Small intestine (tissue), 7 donors: ENCODE measurements at regions not wholly inside any gene's neighbourhood (a gene's known extent, or its start where the extent isn't known, plus 50 kb on each side); places are given as distances from the start of the nearest gene placed in this dataset.
"Not testable (repeated sequence)": the region's sequence is repeated elsewhere in the genome, so short reads cannot be mapped to it uniquely, and the experiment has no call there.

Experiments
- DNase-seq, 2 donors: peaks; one replicate each; pipeline versions ENCODE4 v3.0.0 to v3.0.0-alpha.2; 2013
- FAIRE-seq: peaks from 2 replicates; lab custom pipeline; 2012; peaks lifted over from hg19 to GRCh38; lab: Jason Lieb, UNC
- H3K27ac ChIP-seq, 3 donors: one replicate each; pipeline ENCODE4 v1.5.1; 2013; ENCODE audit warnings: low read length in 2 of 3, mild to moderate bottlenecking in 2 of 3, control low read depth in 1 of 3, inconsistent platforms in 1 of 3, low read depth in 1 of 3, moderate library complexity in 1 of 3
- H3K27me3 ChIP-seq, 3 donors: one replicate each; pipeline ENCODE4 v1.6.1; 2013; ENCODE audit warnings: low read length in 3 of 3, inconsistent platforms in 1 of 3; ENCODE audit not compliant: control insufficient read depth in 3 of 3, insufficient read depth in 3 of 3
- H3K36me3 ChIP-seq, 3 donors: one replicate each; pipeline ENCODE4 v1.6.1; 2013; ENCODE audit warnings: low read length in 3 of 3, inconsistent platforms in 1 of 3, low read depth in 1 of 3, mild to moderate bottlenecking in 1 of 3, moderate library complexity in 1 of 3; ENCODE audit not compliant: control insufficient read depth in 3 of 3, insufficient read depth in 2 of 3
- H3K4me1 ChIP-seq, 3 donors: one replicate each; pipeline ENCODE4 v1.6.1; 2013; ENCODE audit warnings: low read length in 2 of 3, inconsistent platforms in 1 of 3, low read depth in 1 of 3, mild to moderate bottlenecking in 1 of 3, moderate library complexity in 1 of 3; ENCODE audit not compliant: control insufficient read depth in 3 of 3, insufficient read depth in 2 of 3
- H3K4me3 ChIP-seq, 3 donors: one replicate each; pipeline ENCODE4 v1.5.1; 2013; ENCODE audit warnings: low read length in 3 of 3, control low read depth in 1 of 3, inconsistent platforms in 1 of 3, low read depth in 1 of 3, mild to moderate bottlenecking in 1 of 3, moderate library complexity in 1 of 3
- H3K9me3 ChIP-seq, 2 donors: one replicate each; pipeline ENCODE4 v1.6.1; 2013; ENCODE audit warnings: low read depth in 1 of 2, low read length in 1 of 2; ENCODE audit not compliant: control insufficient read depth in 2 of 2, insufficient read depth in 1 of 2
- WGBS, 3 donors: extraction: QIAGEN DNeasy Blood & Tissue Kit; methylation state at CpG; one replicate each; pipeline ENCODE4 v1.1.7; 2013; 5-methylcytosine and 5-hydroxymethylcytosine counted together
- donor health status: healthy with polysubstance abuse.
- donor health status: control.
- donor health status: control.
- donor health status: Bipolar disorder and iron deficiency.
- donor health status: healthy.

GRCh38 chr2:212814941-212815340 is 276.3 kb upstream of the ERBB4 start:
- DNase-seq: no peak
- Histone ChIP-seq H3K9me3 (no peaks in the 10 kb centered on the region), H3K4me1 (no peaks in the 10 kb centered on the region), H3K4me3 (no peak overlapping the region), H3K36me3 (no peaks in the 10 kb centered on the region), H3K27me3 (no peaks in the 10 kb centered on the region), H3K27ac (no peak overlapping the region)
- no peak for FAIRE-seq
- 15 to 33% (median 29%) methylated on average over 1 of the region's 1 CpG for WGBS, 3 donors

- no peaks in the 10 kb centered on the region for H3K27me3 ChIP-seq
- no peak overlapping the region for H3K27ac ChIP-seq
- DNase-seq: no peak
- no peaks in the 10 kb centered on the region for H3K4me1 ChIP-seq
- no peaks in the 10 kb centered on the region for H3K36me3 ChIP-seq
- H3K9me3 ChIP-seq: no peaks in the 10 kb centered on the region
- FAIRE-seq: no peak
- 62 to 76% (median 63%) methylated on average over 1 of the region's 1 CpG for WGBS, 3 donors
- H3K4me3 ChIP-seq: no peak overlapping the region
Observed at GRCh38 chr2:212811921-212812320, 273.3 kb upstream of the ERBB4 start.

DNA sequence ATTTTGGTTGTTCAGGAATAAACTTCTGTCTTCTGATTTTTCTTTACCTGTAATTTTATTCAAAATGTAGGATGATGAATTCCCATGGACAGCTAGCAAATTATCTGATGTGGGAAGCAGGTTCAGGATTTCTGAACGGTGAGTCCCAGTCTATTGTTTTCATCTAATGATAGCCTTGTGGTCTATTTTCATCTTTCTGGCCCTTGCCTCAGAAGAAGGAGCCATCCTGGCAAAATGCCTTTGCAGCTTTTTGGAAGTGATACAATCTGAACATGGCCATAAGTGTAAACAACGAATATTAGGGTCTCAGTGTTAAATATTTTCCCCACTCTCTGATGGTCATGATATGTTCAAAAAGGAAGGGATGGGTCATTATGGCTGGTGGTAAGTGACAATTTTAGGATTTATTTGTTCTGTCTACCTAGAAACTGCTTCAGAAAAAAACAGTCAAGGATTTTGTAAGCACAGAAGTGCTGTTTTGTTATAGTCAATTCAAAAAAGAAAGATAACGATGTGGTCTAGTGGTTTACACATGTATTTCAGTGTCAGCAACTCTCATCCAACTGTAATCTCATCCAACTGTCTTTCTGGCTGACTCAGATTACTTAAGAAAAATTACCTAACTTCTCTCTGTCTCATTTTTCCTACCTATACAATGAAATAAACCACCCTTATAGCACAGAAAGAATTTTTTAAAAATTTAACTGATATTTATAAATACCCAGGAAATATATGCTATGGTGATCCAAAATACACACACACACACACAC is 272.6 kb upstream of the ERBB4 start:
- FAIRE-seq: no peak
- Histone ChIP-seq H3K27ac (no peak overlapping the region), H3K9me3 (no peaks in the 10 kb centered on the region), H3K36me3 (no peaks in the 10 kb centered on the region), H3K4me3 (no peak overlapping the region), H3K27me3 (no peaks in the 10 kb centered on the region), H3K4me1 (no peaks in the 10 kb centered on the region)
- no peak for DNase-seq
- 53 to 69% (median 62%) methylated on average over 3 of the region's 3 CpGs for WGBS, 3 donors

DNA sequence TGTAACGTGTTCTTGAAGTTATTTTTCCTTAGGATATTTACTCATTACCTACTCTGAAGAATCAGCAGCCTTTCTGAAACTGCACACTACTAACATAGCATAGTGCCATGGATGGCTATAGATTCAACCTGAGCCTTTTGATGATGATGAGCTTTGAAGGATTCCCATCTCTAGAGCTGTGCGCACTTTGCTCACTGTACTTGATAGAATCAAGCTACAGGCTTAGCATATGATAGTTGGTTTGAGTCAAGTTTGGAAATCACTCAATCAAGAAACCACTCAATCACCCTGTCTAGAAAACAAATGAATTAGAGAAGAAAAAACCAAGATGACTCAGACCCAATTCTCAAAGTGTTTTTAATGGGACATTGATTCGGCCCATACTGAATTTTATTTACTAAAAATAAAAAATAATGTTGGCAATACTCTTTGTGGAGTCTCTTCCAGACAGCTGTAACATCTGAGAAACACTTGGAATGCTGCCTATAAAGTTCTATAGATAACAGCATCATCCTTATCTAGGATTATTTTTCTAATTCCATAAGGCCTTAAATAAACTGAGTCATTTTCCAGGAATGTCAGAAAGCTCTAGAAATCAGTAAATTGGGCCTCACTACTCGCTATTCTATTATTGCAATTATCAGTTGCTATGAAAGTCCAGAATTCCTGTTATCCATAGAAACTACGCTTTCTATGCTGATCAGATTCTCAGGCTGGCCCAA is 259.0 kb upstream of the ERBB4 start:
- Histone ChIP-seq H3K27ac (no peak overlapping the region), H3K9me3 (no peaks in the 10 kb centered on the region), H3K27me3 (no peaks in the 10 kb centered on the region), H3K36me3 (no peaks in the 10 kb centered on the region), H3K4me1 (no peaks in the 10 kb centered on the region), H3K4me3 (no peak overlapping the region)
- WGBS, 3 donors: 65 to 66% (median 66%) methylated on average over 5 of the region's 5 CpGs
- FAIRE-seq: no peak
- no peak for DNase-seq

DNA sequence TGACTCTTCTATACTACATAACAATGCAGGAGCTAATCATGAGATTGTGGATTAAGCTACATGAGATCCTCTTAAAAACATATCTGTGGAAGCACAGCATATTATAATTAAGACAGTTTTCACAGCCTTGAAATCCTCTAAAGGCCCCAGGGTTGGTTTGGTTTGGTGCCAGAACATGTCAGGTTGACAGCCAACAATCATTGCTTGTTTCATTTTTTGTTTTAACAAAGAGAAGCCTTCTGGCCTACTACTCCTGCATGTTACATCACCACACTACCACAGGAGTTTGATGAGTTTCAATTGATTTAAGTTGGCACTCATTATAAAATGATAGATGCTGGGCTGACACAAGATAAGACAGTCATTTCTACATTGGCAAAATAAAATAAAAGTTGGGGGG is 255.9 kb upstream of the ERBB4 start:
- no peak for FAIRE-seq
- no peaks in the 10 kb centered on the region for H3K36me3 ChIP-seq
- DNase-seq: no peak
- H3K27me3 ChIP-seq: no peaks in the 10 kb centered on the region
- H3K4me1 ChIP-seq: no peaks in the 10 kb centered on the region
- H3K27ac ChIP-seq: no peak overlapping the region
- H3K4me3 ChIP-seq: no peak overlapping the region
- H3K9me3 ChIP-seq: no peaks in the 10 kb centered on the region

DNA sequence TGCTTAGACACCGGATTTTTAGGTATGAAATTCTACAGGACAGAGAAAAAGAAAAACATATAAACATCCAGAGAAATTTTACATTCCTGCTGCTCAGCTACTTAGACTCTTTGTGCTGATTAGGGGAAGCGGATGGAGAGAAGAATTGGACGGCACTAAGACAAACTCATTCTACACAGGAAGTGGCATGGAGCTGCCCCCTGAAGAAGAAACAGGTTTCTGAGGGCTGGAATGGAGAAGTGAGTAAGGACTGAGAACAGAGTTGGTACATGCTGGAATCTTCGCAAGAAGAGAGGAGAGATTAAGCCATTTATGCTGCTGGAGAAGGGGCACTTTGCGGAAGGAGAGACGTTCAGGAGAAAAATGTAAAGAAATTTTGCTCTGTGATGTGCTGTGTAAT is 253.0 kb upstream of the ERBB4 start:
- FAIRE-seq (no peak), DNase-seq (no peak)
- Histone ChIP-seq H3K27ac (no peak overlapping the region), H3K4me1 (no peaks in the 10 kb centered on the region), H3K4me3 (no peak overlapping the region), H3K9me3 (no peaks in the 10 kb centered on the region), H3K36me3 (no peaks in the 10 kb centered on the region), H3K27me3 (no peaks in the 10 kb centered on the region)
- 82 to 84% (median 83%) methylated on average over 6 of the region's 6 CpGs for WGBS, 3 donors

GRCh38 chr2:212786088-212786487 is 247.5 kb upstream of the ERBB4 start:
- not testable (repeated sequence) for FAIRE-seq

DNA sequence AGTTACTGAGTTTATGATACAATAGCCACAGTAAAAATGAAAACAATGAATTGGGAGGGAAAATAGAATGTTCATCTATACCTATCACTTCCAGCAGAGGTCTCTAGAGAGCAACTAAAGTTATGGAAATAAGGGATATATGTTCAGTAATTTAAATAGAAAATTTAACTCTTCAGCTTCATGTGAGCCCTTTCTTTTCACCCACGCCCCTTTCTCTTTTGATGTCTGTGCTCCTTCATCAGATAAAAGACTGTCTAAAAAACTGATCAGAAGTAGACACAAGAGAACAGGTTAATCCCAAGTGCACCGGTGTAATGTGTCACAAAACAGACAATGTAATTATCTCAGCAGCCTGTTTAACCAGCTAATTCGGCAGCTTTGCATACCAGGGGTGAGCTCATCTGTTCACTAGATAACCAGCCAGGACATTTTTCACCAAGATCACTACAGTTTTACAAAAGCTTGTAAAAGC is 238.5 kb upstream of the ERBB4 start:
- DNase-seq: peak; percentile 19 to 45
- peak; percentile 49 for FAIRE-seq
- 5 to 16% (median 7%) methylated on average over 3 of the region's 3 CpGs for WGBS, 3 donors

More at GRCh38 chr2:212786088-212786487, 247.5 kb upstream of the ERBB4 start:
- not testable (repeated sequence) for DNase-seq, H3K27me3 ChIP-seq, H3K9me3 ChIP-seq, H3K4me3 ChIP-seq, H3K4me1 ChIP-seq, H3K36me3 ChIP-seq, H3K27ac ChIP-seq
- 79 to 88% (median 82%) methylated on average over 5 of the region's 5 CpGs for WGBS, 3 donors

More for the DNA sequence above, 238.5 kb upstream of the ERBB4 start:
- Histone ChIP-seq H3K4me1 (no peaks in the 10 kb centered on the region), H3K4me3 (no peak overlapping the region), H3K27ac (no peak overlapping the region), H3K27me3 (no peaks in the 10 kb centered on the region), H3K9me3 (no peaks in the 10 kb centered on the region), H3K36me3 (no peaks in the 10 kb centered on the region)
